ENCODE measurements at regions not wholly inside any gene's neighbourhood (a gene's known extent, or its start where the extent isn't known, plus 50 kb on each side); places are given as distances from the start of the nearest gene placed in this dataset.
A peak's percentile ranks its signal among the peaks of the same experiment; 100 is the strongest.

DNA sequence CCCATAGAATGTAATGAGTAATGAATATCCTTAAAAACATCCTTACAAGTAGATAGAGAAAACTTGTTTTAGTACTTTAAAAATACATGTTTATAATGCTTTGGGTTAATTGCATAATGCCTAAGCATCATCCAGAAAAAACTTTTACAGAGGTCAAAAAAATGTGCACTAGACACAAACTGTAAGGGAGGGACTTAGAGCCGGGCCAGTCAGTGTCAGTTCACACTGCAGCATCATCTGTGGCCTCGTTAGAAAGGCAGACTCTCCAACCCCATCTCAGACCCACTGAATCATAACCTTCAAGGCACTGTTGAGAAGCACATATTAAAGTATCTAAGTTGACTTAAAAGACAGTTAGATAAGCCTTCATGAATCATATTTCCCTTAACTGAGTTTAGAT lies 230.1 kb upstream of the PRPS1L1 start:
- peak; percentile 30 for DNase-seq

DNA sequence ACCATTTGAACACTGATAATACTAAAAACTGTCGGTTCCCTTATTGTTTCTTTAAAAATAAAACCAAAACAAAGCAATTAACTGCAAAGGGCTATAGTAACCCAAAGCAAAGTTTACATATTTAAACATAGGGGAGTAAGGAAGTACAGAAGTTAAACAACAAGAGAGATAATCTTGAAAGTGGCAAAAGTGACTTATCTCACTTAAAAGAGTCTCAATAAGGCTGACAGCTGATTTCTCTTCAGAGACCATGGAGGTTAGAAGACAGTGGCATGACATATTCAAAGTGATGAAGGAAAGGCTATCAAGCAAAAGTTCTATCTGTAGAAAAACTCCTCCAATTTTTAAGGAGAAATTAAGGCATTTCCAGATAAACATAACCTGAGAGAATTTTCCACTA lies 233.5 kb upstream of the HDAC9 start:
- no peak for DNase-seq

DNA sequence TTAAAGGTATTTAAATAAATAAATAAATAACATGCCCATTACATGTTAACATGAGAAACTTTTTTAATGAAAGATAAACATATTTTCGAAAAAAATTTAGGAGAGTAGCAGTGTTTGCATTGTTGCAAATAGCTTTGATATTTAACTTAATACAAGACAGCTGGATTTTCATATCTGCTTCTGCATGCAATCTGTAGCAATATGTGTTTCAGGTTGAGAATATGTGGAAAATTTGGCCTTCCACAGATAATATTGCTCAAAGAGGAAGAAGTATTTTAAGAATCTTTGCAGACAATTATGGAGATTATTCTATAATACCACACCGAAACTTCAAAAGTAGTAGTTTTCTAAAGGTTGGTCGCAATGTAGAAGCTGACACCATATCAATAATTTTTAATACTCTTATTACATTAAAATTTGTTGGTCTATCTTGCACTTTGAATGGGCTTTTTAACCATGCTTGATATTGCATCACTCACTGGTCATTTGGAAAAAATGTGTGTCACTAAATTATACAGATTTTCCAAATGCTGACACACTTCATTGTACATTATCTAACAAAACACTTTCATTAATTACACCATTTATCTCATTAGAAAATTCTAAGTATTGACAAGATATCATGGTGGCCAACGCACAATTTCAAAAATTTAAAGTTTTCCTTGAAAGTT lies 229.8 kb upstream of the HDAC9 start:
- DNase-seq: peak; percentile 60

DNA sequence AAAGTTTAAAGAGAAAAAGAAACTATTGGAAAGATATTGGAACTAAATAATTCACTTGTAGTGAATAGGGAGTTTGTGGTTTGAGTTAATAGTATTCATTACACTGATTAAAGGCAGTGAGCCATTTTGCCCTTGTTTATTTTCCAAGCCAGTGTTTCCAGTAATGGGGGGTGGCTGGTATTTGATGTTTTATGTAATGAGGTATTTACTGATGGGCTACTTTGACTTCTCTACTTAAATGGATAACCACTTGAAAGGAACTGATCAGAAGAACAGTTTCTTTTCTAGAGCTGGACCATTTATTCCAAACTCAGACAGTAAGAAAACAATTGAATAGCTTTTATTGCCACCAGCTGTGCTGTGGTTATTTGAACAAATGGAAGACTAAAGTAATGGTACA lies 227.0 kb upstream of the HDAC9 start:
- no peak for DNase-seq

DNA sequence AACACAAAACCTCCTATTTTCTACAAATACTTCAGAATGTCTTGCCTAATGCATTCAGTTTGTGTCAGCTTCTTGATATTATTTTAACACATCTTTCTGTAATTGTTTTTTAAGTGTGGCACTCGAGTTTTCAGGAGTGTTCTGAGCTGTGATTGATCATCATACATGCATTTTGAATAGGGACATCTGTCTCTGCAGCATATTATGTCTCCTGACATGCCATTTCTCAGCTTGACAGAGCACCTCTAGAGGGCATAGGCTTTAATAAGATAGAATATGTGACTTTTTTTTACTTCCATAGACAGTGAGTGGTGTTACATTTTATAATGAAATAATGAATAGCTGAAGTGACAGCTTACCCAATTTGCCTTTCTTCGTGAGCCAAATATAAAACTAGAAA lies 219.2 kb upstream of the HDAC9 start:
- no peak for DNase-seq

DNA sequence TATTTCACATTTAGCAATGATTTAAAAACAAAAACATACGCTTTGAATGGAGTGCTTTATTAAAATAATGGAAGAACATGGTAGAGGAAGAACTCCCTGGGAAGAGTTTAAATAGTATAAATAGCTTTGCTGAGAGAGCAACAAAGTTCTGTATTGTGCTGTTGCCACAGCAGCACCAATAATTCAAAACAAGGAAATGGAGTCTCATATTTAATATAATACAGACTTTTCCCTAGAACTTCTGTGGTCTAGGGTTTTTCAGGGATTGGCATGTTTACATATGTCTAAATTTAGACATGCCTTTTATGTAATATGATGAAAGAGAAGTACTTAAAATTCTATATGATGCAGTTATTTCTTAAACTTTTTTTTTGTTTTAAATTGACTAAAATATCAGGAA lies 217.2 kb upstream of the HDAC9 start:
- DNase-seq: peak; percentile 79

DNA sequence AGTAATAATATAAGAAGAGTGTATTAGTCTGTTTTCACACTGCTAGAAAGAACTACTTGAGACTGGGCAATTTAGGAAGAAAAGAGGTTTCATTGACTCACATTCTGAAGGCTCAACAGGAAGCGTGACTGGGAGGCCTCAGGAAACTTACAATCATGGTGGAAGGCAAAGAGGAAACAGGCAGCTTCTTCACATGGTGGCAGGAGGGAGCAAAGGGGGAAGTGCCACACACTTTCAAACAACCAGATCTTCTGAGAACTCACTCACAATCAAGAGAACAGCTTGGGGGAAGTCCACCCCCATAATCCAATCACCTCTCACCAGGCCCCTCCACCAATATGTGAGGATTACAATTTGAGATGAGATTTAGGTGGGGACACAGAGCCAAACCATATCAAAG lies 212.5 kb upstream of the HDAC9 start:
- DNase-seq: no peak

DNA sequence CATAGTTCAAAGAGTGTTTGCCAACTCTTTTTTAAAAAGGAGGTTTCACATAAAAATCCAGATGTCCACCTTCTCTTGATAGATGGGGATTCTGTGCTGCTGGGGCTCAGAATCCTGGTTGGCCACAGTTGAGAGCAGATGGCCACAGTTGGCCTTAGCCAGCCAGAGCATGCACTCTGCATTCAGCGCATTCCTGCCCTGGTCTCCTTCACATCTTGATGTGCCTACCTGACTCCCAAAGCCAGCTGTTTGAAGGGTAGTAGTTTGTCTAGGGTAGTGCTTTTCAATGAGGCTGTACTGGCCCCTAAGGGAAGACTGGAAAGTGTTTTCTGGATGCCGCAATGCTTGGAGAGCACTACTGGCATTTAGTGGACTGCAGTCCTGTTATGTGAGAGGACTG lies 208.1 kb upstream of the HDAC9 start:
- no peak for DNase-seq

DNA sequence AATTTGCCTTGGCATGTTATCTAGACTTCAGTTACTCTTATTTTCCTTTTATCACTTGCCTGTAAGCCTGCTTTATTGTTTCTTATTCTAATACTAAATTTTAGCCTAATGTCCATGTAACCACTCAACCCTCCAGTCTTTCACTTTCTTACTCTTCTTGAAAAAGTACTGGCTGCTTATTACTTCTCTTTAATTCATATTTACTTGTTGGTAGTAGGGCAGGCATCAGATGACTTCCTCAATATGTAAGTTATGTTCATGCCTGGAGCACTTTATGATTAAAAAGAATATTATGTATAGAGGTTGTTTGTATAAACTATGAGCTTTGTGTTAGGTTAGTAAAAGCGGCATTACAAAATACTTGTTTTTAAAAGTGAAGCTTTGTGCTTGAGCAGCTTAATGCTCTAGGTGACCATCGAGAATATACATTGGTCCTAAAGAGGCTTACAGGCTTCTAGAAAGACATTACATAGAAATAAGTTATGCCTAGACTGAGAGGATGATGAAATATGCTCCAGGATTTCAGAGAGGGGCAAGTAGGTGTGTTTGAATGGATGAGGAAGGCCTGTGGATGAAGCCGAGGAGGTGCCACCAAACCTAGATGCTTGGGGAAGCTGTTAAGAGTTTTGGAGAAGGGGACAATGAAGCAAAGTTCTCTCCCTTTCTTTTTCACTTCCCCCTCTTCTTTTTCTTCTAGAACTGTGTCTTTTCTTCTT lies 207.1 kb upstream of the HDAC9 start:
- peak; percentile 18 for DNase-seq

DNA sequence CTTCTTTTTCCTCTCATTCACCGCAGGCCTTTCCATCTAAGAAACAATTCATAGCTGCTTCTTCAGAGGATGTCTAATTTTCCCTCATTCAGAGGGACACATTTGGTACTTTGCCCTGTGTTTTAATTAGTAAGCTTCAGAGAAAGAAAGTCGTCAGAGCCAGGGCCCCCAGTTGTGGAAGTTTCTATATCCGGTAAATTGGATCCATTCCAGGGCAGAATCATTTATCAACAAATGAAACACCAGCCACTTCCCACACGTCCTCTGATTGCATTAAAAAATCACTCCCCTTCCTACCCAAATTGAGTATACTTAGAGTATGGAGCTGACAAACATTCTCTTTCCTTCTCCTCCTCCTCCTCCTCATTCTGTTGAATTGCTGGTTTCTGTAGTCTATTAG lies 205.8 kb upstream of the HDAC9 start:
- DNase-seq: no peak

DNA sequence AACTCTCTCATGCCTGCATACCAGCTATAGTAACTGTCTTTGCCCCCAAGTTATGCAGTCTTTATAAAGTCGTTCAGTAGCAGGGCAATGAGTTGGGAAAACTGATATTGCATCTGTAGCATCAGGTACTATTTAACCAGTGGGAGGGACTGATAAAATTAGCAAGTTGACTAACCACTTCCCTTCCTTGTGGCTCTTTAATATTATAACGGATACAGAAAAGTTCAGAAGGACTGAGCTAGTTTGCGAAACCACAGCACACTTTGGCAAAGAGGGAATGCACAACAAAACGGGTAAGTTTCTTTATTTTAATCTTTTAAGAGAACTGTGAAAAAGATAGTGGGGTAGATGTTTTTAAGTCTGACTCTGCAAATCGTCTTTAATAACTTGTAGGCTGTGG lies 205.3 kb upstream of the HDAC9 start:
- DNase-seq: no peak

DNA sequence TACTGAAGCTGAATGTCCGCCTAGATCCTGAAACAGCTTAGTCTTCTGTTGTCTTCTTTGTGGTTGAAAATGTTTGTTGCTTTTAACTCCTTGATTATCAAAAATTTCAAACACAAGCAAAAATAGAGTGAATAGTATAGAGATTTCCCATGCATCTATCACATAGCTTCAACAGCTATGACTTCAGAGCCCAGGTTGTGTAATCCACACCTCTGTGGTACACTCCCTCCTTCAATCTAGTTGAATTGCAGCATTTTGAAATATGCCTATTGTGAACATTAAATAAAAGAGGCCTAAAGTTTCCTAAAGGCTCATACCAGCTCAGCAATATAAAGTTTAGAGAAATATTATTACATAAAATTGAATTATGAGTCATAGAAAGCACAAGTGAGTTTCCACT lies 204.7 kb upstream of the HDAC9 start:
- DNase-seq: no peak

DNA sequence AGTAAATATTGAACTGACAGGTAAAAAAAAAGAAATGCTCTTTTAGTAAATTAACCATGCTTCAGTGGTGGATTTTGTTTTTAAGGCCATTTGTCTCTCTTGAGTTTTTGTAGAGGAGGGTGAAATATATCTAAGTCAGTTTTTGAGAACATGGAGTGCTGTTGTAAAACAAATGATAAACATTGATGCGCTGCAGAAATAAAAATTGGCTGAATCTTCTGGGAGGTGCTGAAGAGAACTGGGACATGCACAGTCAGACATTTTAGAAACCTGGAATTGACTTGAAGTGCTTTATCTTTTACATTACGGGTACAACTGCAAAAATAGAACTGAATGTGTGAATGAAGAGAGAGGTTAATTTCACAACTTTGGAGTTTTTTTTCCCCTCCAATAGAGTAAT lies 203.0 kb upstream of the HDAC9 start:
- DNase-seq: no peak

DNA sequence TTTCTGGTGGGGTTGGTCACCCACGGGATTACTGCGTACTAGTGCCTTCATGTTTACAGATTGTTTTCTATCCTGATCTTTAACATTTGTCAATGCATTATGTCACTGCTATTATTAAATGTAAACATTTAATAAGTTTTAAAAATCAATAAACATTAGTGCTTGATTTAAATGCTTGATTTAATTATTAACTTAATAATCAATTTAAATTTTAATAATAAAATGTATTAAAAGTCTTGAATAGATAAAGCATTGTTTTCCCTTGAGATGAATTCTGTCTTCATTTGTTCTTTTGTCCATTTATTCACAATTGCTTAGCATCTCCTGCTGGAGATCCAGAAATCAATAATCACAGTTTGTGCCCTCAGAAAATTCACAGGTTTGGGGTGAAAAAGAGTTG lies 201.8 kb upstream of the HDAC9 start:
- DNase-seq: no peak

DNA sequence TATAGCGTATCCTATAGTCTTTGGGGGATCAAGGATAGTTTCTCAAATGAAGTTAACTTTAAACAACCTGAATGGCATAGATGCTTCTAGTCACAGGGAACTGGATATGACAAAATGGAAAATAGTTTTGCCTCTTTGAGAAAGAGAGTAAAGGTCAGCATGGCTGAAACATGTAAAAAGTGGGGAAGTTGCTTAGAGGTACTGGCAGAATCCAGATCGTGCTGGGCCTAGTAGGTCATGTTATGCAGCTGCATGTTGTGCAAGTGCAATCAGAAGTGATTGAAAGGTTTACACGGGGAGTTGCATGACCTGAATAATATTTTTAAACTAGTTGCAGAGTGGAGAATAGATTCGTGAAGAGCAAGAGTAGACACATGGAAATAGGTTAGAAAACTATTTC lies 201.1 kb upstream of the HDAC9 start:
- DNase-seq: no peak

DNA sequence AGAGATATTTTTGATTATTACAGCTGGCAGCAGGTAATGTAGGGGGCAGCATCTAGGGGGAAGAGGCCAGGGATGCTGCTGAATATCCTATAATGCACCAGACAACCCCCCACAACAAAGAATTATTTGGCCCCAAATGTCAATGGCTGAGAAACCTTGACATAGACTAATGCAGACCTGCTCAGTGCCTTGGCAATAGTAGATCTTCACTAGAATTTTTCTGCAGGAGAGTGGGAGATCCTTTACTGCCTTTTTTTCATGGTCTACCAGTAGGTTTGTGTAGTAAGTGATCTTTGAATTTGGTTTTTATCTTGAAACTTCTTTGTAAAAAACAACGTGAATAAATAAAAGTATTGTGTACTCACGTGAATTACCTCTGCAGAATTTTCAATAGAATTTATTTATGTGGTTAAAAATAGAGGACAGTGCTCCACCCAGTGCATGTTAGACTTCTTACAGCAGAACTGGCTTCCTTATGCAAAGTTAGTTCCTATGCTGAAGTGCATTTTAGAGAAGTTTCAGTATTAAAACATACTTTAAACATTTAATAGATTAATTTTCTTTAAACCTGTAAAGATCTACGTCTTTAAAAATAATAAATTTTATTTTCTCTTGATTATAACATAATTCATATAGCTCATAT lies 199.6 kb upstream of the HDAC9 start:
- no peak for DNase-seq

DNA sequence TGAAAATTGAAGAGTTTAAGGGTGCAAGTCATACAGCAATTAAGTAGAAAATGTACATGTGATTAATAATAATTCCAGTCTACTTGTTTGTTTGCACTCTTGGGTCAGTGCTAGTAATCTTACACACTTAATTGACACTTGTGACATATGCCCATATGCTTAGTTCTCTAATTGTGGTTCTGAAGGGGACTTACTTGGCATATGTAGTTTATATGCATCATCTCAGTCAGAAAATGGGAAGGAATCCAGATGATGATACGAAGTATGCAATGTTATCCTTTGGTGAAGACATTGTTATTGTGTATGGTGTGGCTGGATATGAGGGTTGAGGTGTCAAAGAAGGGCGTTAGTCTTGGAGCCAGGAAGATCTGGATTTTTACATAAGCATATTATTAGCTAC lies 193.5 kb upstream of the HDAC9 start:
- no peak for DNase-seq

DNA sequence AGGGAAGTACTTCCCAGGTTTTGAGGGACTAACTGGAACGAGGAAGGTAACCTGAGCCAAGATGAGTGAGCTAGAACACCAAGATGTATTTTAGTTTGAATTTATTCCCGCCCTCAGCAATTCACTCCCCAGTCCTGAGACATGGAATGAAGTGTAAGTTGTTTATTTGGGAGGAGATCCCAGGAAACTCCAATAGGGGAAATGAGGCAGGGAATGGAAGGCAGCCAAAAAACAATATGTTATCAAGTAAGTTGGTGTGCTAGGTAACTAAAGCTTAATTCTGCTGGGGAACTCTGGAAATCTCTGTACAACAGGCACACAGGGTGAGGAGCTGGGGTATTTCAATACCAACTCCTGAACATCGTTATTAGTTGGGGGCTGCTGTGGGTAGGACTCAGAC lies 189.7 kb upstream of the HDAC9 start:
- DNase-seq: no peak

DNA sequence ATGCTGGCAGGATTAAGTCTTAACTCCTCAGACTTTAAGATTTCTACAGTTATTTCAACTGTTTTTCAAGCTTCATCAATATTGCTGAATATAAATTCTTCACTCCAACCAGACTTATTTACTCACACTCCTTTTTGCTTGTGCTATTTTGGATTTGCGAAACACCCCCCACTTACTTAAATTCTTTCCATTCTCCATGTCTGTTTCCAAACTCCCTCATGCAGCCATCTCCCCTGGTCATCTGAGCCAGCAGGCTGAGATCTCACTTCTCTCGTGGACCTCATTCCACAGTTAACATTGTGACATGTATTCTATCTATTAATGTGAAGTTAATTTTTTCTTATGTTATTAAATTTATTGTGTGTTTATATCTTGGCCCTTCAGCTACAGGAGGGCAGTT lies 188.9 kb upstream of the HDAC9 start:
- no peak for DNase-seq

DNA sequence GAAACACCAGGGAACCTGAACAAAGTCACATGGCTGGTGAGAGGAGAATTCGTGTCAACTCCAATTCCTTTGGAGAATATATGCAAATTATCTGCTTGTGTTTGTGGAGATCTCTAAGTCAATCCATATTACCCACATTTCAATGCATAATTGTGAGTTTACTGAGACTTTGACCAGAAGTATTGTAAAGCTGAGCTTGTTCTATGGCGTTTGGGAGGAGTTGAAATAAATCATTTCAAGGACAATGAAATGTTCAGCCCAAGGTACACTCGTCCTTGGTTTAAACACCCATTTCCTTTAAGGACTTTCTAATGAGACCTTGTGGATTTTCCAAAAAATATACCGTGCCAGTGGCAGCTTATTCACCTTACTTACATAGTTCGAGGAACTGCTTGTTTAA lies 186.6 kb upstream of the HDAC9 start:
- no peak for DNase-seq

DNA sequence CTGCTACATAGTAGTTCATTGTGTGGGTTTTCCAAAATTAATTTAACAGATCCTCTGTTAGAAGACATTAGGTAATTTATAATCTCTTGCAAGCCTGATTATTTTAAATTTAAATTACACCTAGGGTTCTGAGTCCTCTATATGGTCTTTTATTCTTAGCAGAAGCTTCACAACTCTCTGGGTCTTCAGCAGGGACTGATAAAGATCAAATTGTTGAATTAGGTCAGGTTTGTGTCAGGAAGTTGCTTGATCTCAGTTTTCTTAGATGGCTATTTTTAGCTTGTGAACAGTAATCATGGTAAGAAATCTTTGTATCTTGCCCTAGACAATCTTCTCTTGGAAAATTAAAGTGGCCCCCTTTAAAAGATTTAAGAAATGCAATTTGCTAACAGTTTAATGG lies 183.1 kb upstream of the HDAC9 start:
- no peak for DNase-seq

DNA sequence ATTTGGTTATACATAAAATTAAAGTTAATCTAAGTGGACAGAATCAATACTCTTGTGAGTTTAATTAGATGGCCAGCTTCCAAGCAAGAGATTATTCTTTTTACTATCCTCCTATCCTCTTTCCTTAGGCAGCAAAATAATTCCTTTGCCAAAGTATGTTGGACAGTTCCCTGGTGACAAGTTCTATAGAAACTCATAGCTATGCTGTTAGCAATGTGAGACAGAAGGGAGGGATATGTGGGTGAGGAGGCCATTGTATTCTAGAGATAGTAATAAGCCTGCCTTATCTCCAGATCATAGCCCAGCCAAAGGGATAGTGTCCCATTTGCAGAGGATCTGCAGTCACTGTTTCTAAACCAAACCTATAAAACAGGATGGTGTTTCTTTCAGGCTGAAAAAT lies 181.6 kb upstream of the HDAC9 start:
- DNase-seq: no peak

DNA sequence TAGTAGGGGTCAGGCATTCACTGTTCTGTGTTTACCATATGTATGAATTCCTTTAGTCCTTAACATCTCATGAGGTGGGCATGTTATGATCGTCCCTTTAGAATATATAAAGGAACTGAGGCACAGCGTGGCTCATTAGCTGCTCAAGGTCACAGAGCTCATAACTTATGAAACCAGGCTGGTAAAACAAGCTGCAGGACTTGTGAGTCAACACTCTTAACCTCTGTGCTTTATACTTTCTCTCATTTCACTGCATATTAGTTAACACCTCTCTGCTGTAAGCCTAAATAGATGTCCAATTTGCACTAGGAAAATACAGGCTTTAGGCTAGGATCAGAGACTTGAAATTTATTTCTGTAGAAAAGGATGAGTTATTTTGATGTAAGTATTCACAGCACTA lies 180.3 kb upstream of the HDAC9 start:
- no peak for DNase-seq

DNA sequence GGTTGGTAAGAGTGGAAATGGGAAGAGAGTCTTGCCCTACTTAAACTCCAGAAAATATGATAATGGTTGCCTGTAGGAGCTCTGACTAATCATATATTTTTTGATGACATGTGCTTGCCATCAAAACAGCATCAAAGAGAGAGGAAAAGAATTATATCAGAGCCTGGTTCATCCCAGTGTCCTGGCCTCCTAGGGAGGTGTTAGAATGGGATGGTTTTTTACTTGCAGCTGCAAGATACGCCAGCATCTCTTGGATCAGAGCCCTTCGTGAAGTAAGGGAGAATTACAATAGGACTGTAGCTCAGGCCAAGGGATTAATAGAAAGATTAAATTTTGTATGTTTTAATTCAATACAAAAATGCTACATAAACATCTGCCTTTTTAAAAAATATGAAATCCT lies 177.6 kb upstream of the HDAC9 start:
- no peak for DNase-seq

Measured in fibroblast of skin of scalp (primary cell).